HG02884 (cell line): ENCODE measurements at regions not wholly inside any gene's neighbourhood (a gene's known extent, or its start where the extent isn't known, plus 50 kb on each side); places are given as distances from the start of the nearest gene placed in this dataset.

Experiments
- ATAC-seq: cut with Tn5 transposase; IDR thresholded peaks from one replicate; pipeline ENCODE4 v1.9.1; 2021; ENCODE audit warnings: mild to moderate bottlenecking, moderate library complexity; ENCODE audit not compliant: unreplicated experiment

DNA sequence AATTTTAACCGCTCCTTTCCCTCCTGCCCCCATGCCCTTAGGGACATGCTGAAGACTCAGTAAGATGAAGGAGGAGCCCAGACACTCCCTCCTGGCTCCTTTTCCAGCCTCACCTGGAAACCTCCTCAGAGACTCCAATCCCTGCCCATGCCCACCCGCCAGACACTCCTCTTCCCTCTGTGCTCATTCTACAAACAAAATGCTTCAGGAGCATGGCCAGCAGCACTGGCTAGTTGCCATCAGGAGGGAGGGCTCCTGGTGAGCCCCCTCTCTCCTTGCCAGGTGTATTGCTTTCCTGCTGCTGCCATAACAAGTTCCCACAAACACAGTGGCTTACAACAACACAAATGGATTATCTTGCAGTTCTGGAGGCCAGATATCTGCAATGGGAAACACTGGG is 126.1 kb downstream of the PSMG1 start:
- ATAC-seq = no peak

DNA sequence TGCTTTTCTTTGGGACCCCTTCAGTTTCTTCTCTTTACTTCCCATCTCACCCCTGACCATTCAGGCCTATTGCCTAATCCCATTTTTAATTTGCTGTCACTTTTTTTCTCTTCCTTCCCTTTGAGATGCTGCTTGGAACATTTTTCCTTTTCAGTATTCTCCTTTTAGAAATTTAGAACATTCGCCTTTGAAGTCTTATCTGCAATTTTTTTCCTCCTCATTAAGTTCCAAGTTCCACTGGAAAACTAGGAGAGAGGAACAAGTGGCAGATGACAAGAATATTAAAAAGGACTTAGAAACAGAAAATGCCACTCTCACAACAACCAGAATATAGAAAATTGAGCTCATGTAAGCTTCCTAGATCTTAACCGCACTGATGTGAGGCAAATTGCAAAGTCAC is 126.6 kb downstream of the PSMG1 start:
- no peak for ATAC-seq

DNA sequence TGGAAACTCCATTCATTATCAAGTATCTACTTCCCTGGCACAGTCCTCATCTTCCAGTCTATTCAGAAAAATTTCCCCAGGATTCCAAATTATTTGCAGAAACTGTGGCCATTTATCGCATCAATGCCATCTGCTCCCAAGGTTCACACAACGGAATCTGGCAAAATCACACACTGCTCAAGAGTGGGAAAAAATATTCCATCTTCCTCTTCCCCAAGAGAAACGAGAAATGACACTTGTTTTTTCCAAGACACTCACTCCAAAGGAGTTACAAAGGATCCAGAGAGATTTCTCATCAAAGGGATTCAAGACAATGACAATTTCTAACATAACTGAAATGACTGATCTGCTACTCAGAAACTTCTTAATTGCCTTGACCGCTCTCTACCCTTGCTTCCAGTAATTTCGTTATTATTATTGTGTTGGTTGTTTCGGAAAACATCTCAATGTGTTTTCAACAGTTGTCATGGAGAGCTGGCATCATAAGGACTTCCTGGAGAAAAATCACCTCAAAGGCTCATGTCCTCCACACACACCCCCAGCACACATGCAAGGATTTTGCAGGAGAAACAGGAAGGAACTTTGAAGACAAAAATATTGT is 128.0 kb downstream of the PSMG1 start:
- ATAC-seq = no peak

DNA sequence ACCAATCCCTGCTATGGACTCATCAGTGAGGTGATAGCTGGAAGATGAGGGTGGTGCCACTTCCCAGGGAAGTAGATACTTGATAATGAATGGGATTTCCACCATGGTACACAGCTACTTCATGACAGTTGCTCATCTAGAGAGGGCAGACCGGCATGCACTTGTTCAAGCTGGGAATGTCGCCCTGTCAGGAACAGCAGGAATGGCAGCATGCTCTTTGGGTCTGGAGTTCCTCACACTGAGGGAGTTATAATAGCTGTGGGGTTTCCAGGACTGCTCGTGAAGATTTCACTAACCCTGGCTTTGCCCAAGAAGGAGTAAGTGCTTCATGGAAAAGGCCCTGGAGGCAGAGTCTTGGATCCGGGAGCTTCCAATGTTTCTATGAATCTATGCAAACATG is 129.2 kb downstream of the PSMG1 start:
- ATAC-seq = no peak

DNA sequence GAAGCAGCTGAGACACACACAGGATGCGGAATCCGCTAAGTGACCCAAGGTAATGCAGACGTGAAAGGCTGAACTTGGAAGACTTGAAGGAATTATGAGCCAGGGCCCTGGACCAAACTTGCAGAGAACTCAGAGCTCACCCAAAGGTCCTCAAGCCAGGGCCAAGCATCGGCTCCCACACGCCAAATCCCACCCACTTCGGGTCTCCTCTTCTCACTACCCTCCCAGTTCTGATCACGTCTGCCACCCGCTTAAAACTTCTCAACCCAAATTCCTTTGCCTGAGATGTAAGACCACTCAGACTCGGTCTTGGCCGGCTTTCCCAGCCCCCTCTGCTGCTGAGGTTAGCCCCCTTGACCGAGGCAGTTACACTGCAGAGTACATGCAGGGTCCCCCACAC is 130.1 kb downstream of the PSMG1 start:
- ATAC-seq = no peak

DNA sequence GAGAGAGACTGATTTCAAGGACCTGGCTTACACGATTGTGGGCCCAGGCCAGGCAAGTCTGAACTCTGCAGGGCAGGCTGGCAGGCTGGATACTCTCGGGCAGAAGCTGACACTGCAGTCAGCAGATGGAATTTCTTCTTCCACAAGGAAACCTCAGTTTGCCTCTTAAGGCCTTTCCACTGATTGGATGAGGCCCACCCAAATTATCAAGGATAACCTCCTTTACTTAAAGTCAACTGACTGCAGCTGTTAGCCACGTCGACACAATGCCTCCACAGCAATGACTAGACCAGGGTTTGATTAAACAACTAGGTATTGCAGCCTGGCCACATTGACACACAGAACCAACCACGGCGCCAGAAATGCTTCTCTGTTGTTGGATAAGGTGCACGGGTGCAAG is 130.5 kb downstream of the PSMG1 start:
- no peak for ATAC-seq

DNA sequence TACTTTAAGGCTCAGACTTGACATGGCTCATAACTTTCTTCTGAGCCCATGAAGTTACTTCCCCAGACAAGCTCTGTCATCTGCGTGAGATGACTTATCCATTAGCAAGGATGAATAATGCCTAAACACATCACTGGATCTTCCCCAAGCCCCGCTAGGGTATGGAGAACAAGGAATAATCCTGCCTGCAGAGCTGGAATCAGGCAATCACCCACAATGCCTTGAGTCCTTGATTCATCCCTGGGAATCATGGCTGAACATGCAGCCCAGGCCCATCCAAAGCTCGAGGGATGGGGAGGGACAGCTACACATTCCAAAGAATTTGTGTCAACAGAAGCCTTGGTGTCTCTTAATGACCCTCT is 131.7 kb downstream of the PSMG1 start:
- no peak for ATAC-seq

DNA sequence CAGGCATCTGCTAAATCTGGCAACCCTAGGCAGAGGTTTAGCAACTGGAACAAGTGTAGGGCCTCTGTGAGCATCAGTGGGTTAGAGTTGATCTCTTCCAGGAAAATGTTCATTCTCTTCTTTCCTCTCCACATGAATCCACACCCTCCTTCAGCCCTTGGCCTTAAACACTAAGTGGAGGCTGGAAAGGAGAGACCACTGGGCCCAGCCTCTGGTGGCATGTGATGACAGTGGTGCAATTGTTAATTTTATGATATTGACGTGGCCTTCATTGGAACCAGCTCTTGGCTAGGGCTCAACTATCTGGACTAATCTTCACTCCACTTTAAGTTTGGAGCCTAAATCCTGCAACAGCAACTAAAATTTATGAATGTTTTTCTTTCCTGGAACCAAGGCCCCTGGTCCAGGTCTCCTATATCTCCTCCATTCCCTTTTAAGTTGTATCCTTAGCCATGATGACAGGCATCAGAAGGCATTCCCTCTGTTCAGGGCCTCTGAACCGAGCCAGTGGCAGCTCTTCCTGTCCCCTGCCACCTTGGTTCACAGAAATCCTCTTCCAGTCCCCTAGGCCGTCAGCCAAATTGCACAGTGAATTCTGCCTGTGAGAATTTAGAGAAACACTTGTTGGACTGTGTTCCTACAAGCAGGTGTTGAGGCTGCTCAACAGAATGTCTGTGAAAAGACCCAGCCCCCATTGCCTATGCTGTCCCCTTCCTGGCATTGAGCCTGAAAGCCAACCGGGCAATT is 132.2 kb downstream of the PSMG1 start:
- no peak for ATAC-seq

DNA sequence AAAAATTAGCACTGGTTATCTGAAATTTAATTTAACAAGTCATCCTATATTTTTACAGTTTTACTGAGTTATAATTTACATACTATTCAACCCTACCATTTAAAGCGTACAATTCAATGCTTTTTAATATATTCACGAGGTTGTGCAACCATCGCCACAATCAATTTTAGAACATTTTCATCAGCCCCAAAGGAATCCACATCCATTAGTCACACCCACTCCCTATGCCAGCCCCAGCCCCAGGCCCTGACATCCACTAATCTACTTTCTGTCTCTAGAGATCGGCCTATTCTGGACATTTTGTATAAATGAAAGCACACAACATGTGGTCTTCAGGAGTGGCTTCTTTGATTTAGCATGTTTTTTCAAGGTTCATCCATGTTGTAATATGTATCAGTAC is 134.7 kb downstream of the PSMG1 start:
- ATAC-seq = no peak

DNA sequence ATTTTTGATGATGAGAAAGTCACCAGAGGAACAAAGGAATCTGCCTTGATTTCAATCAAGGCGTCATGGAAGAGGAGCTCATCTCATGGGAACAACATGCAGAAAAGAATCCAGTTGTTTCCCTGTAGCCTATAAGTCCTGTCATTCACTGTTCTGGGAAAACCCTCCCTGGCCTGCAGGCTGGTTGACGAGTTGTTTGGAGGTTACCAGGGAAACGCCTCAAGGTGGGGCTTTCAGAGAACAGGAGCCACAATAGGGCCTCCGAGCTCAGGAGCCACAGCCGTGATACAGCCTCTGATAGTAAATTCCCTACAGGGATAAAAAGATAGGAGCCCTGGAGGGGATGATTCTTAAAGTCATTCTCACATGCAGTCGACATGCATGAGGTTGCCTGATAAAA is 135.2 kb downstream of the PSMG1 start:
- ATAC-seq = no peak

DNA sequence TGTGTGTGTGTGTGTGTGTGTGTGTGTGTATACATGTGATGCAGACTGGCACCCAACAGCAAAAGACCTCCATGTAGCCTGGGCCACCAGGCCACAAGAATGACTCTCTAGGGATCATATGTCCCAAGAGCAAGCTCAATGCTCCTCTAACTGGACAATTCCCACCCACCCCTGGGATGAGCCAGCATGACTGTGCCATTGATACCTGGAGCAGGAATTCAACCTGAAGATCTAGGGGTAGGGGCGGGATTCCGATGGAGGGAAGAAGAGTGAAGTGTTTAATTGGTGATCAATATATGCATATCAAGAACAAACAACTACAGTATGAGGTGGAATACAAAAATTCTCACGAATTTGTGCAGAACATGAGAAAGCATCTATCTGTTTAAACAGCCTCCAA is 136.2 kb downstream of the PSMG1 start:
- no peak for ATAC-seq

DNA sequence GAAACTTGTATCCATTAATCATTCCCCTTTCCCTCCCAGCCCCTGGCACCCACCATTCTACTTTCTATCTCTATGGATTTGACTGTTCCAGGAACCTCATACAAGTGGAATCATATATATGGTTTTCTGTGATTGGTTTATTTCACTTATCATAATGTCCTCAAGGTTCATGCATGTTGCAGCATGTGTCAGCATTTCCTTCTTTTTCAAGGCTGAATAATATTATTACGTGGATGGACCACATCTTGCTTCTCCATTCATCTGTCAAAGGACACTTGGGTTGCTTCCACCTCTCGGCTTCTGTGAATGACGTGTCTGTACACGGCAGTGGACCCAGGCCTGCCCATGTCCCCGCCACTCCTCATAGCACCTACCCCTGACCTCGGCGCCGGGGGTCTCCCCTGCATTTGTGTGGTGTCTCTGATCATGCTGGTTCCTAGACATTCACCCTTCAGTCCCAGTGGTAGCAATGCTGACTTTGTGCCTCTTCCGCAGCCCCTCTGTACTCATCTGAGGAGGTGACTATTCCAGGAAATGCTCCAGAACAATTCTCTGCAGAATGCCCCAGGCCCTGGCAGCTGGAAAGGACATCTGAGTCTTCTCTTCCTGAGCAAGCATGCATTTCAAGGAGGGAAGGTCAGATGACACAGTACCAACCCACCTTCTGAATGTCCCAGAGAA is 136.9 kb downstream of the PSMG1 start:
- no peak for ATAC-seq

DNA sequence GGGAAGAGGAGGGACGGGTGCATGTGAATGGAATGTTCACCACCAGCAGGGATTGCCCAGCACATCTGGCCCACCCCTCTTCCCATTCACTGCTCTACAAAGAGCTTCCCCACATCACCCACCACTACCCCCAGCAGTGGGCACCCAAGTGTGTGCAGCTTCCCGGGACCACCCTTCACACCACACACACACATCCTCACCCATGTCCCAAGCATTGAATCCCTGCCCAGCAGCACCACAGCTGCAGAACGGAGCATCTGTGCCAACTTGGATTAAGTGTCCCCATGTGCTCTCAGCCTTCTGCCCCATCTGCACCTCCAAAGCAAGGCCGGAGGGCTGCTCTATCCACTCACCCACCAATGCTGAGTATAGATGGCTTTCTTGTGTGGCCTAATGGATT is 141.4 kb downstream of the PSMG1 start:
- ATAC-seq = no peak

DNA sequence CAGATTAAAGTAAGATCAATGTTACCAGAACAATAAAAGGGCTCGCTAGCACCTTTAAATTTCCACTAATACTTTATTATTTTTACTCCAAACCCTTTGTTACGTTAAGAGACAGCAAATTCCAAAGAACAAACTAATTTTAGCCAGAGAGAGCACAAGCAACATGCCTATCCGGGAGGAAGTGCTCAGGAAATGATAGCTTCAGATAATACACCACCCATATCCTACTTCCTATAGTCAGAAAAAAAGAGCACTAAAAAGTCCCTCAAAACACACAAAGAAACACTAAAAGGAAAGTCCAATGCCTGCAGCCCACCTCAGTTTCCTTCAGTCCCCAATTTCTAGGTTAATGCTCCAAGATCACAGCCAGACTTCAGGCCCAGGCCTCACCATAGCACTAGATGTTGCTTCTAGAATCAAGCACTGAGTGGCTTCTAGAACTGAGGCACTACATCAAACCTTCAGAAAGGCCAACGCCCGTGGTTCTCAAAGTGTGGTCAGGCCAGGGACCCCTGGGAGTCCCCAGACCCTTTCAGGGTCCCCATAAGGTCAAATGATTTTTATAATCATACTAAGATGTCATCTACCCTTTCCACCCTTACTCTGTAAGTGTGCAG is 142.6 kb downstream of the PSMG1 start:
- no peak for ATAC-seq

DNA sequence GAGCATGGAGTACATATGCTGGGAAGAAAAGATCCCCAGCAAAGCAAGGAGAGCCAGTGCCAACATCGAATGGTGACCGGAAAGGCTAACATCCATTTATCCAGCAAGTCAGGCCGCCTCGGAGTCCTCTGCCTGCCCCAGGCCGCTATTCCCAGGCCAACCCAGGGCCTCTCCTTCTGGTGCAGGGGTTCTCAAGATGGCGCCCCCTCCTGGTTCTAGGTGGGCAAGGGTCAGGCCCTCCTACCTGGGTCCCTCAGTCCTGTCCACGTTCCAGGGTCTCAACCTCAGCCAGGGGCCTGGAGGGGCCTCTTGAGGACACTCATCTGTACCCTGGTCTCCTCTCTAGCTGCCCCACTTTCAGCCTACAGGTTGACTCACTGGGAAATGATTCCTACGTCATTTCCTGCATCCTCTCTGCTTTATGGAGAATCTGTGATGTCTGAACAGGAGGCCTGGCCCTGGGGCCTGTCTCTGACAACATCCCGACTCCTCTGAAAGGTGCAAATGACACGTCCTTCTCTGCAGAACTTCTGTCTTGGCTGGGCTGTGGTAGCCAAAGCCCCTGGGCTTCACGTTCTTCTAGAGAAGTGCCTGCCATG is 145.3 kb downstream of the PSMG1 start:
- no peak for ATAC-seq

DNA sequence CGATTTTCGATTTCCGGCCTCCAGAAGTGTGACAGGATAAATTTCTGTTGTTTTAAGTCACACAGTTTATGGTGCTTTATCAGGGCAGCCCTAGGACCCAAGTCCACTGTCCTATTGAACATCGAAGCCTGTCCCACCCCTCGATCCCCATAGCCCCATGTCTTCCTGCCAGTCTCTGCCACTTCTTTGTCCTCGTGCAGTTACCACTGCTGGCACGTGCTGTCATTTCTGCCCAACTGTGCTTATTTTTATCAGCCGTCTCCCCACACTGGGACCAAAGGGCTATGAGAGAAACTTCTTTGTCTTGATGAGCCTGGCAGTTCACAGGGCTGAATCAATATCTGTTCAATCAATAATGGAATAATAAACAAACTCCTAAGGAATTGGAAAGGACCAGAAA is 146.7 kb downstream of the PSMG1 start:
- ATAC-seq = no peak

DNA sequence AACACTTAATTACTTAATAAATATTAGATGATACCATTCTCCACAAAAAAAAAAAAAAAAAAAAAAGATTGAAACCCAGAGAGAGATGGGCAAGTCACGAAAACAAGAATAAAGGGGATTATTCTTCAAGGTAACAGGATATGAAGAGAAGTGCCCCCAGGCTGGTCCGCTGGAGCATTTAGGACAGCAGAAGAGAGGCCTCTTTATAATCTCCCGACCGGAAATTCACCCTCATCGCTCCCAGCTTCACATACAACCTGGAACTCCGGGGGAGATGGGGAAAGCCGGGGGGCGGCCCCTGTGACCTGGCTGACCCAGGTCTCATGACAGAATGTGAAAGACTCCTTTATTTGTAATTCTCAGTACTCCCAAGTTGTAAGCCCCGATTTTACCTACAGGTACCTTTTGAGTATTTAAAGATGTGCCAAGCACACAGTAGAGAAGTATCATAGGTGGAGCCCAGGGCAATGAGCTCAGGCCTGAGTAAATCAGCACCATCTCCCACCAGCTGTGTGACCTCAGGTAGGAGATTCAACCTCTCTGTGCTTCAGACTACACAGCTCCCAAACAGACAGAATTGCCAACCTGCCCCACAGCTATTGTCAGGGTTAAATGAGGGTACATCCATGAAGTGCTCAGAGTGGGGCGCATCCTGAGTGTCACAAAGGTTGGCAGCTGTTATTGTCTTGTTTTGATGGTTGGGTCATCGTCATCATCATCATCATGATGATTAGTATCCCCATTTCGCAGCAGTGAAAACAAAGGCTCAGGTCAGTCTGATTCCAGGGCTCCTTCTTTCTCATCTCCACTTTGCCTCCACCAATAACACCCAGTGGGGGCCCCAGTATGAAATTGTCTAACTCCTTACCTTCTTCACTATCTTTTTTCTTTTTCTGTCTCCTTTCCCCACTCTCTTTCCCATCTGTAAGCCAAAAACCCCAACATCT is 148.4 kb downstream of the PSMG1 start:
- no peak for ATAC-seq

DNA sequence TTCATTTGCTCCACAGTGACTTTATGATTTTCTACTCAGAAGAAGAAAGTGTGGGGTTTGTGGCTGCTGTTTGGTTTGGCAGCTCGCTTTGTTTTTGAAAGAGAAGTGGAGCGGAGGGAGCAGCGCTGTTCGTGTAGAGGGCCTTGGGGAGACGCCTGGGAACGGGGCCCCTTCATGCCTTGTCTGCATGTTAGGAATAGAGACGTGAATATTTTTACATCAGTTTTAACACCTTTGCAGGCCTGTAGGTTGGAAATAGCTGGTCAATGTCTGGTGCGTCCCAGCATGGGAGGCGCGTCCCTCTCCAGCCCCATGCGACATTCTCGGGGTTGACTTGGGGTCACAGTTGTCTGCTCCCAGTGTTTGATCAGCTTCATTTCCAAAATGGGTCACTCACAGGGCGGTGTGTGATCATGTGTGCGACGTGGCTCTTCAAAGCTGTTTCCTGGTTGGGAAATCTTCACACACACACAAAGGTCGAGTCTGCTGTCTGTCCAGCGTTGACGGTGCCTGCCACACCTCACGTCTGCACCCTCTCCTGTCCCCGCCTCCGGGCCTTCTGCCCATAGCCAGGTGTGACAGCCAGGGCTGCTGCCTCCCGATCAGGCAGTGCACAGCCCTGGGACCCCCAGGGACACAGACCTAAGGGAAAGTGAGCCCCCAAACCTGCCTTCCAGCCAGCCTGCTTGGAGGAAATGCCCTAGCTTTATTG is 149.2 kb downstream of the PSMG1 start:
- ATAC-seq = no peak

DNA sequence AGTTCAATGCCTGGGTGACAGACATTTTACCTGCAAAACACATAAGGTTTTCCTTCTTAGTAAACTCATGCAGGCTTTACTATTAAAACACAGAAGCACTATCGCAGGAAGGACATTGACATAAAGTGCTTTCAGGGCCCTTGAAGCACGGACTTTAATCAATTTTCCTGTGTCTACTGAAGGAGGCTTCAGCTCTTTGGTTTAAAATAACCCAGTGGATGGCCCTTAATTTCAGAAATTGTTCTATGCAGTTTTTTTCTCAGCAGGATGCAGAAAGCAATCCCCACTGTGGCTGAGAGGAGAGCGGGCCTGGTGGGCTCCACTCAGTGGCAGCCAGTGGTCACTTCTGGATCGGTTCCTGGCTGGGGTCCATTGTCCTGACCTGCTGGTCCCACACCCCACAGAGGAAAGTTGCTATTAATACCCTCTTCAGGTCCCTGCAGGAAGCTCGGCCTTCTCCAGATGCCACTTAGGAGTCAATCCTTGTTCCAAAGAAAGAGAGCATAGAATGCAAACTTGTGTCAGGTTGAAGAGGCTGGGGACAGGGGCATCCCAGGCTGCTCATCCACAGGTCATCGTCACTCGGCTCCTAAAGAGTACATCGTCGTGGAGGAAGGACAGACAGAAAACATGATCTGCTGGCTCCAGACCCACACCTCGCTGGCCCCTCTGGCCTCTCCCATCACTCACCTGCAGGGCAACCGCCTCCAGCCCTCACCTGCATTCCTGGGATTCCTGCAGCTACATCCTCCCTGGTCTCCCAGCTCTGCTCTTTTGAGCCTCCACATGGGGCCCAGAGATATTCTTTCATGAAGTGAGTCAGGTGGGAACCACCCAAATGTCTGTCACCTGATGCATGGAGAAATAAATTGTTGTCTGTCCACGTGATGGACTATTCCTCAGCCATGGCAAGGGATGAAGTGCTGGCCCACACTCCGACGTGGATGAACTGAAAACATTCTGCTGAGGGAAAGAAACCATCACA is 153.1 kb downstream of the PSMG1 start:
- ATAC-seq = no peak
